Gastrocnemius medialis (tissue), 4 donors: ENCODE measurements at regions not wholly inside any gene's neighbourhood (a gene's known extent, or its start where the extent isn't known, plus 50 kb on each side); places are given as distances from the start of the nearest gene placed in this dataset.

Experiments used
- CTCF ChIP-seq, 5 experiments: fragments of 450-650 bp in 3 of 5; fragments of 200-600 bp in 2 of 5; sonication (generic) in 2 of 5; IDR thresholded peaks in 4 of 5; conservative IDR thresholded peaks in 1 of 5; 1 replicate in 4 of 5; 2 replicates in 1 of 5; pipeline ENCODE4 v1.5.1; 2016 to 2019; ENCODE audit warnings: antibody characterized with exemption in 5 of 5, mild to moderate bottlenecking in 3 of 5, moderate library complexity in 3 of 5
- POLR2A ChIP-seq, 2 donors: fragments of 450-650 bp; IDR thresholded peaks; one replicate each; pipeline ENCODE4 v1.6.1; 2017; ENCODE audit warnings: antibody characterized with exemption in 2 of 2, mild to moderate bottlenecking in 2 of 2, moderate library complexity in 2 of 2

- TF ChIP-seq CTCF (IDR thresholded peaks at IDR 0.05 in 4 of 5, conservative IDR thresholded peaks at IDR 0.05 in 1 of 5): no peak
- TF ChIP-seq POLR2A (IDR thresholded peaks at IDR 0.05): no peak
Observed at GRCh38 chr2:59774821-59775433, 778.5 kb downstream of the BCL11A start.
